HepG2 (cell line): ENCODE measurements at regions not wholly inside any gene's neighbourhood (a gene's known extent, or its start where the extent isn't known, plus 50 kb on each side); places are given as distances from the start of the nearest gene placed in this dataset.

Experiments
- ATAC-seq: fragments of 200-7000 bp; cut with Tn5 transposase; 3 replicates; pipeline ENCODE4 v1.9.1; 2020; ENCODE audit warnings: mild to moderate bottlenecking, moderate library complexity
- BruUV-seq: library from RNA; stranded (reverse); fragments of 400-500 nt; replicated peaks from 2 replicates; lab custom pipeline; 2021; lab: Mats Ljungman, UMichigan
- CTCF ChIA-PET: fragments of 300-600 bp; formaldehyde crosslinking; extraction: SDS; loops from one replicate; lab custom pipeline; 2021; ENCODE audit warnings: low total read pairs, inconsistent platforms, low intra/inter-chr PET ratio; lab: Yijun Ruan, JAX
- POLR2A ChIA-PET: fragments of 350-600 bp; sonication (Branson Sonifier 250); formaldehyde crosslinking; loops from one replicate; lab custom pipeline; 2020; ENCODE audit warnings: antibody characterized with exemption, inconsistent platforms; lab: Yijun Ruan, JAX
- DNase-seq: peaks from one replicate; pipeline ENCODE4 v3.0.0-alpha.2; 2015; ENCODE audit warnings: low spot score
- FAIRE-seq: peaks from 3 replicates; lab custom pipeline; 2011; peaks lifted over from hg19 to GRCh38; lab: Jason Lieb, UNC
- H2AFZ ChIP-seq: one replicate; pipeline ENCODE4 v1.6.1; 2011; ENCODE audit warnings: low read length, inconsistent platforms
- H3K27ac ChIP-seq: fragments of 300-600 bp; 3 replicates; pipeline ENCODE4 v1.8.0; 2011; ENCODE audit warnings: mixed run types, mild to moderate bottlenecking, mixed read lengths, low read length, inconsistent platforms; ENCODE audit not compliant: insufficient read depth; ENCODE audit errors: extremely low read length
- H3K27me3 ChIP-seq, 2 experiments: fragments of 200-600 bp in 1 of 2; 2 replicates in 1 of 2; 3 replicates in 1 of 2; pipeline versions ENCODE4 v1.6.0 to v1.8.0; 2011; ENCODE audit warnings: low read length in 2 of 2, mild to moderate bottlenecking in 2 of 2, moderate library complexity in 2 of 2, inconsistent platforms in 1 of 2; ENCODE audit not compliant: insufficient read depth in 2 of 2, control insufficient read depth in 1 of 2
- H3K36me3 ChIP-seq, 2 experiments: fragments of 200-600 bp in 1 of 2; replicated peaks in 1 of 2; 2 replicates in 1 of 2; 3 replicates in 1 of 2; pipeline versions ENCODE4 v1.5.1 to v1.8.0; 2011; ENCODE audit warnings: low read length in 2 of 2, inconsistent platforms in 1 of 2; ENCODE audit not compliant: insufficient read depth in 2 of 2, control insufficient read depth in 1 of 2
- H3K4me1 ChIP-seq: 2 replicates; pipeline ENCODE4 v1.5.1; 2012; ENCODE audit warnings: low read length, inconsistent platforms; ENCODE audit not compliant: insufficient read depth
- H3K4me2 ChIP-seq: 2 replicates; pipeline ENCODE4 v1.6.0; 2011; ENCODE audit warnings: low read depth, low read length, inconsistent platforms
- H3K4me3 ChIP-seq, 3 experiments: fragments of 200-600 bp in 1 of 3; sonication (generic), shearing (Covaris generic) in 1 of 3; replicated peaks in 1 of 3; 2 replicates each; pipeline ENCODE4 v1.5.1; 2011 to 2016; ENCODE audit warnings: low read length in 3 of 3, inconsistent platforms in 2 of 3, low read depth in 2 of 3, mild to moderate bottlenecking in 2 of 3, control low read depth in 1 of 3, mixed read lengths in 1 of 3; ENCODE audit not compliant: insufficient read depth in 1 of 3
- H3K79me2 ChIP-seq: one replicate; pipeline ENCODE4 v1.6.1; 2011; ENCODE audit warnings: low read length, inconsistent platforms; ENCODE audit not compliant: insufficient read depth
- H3K9ac ChIP-seq: 2 replicates; pipeline ENCODE4 v1.6.0; 2011; ENCODE audit warnings: mild to moderate bottlenecking, low read depth, low read length, inconsistent platforms; ENCODE audit not compliant: insufficient read depth
- H3K9me3 ChIP-seq: 2 replicates; pipeline ENCODE4 v1.5.1; 2012; ENCODE audit warnings: mild to moderate bottlenecking, low read length
- H4K20me1 ChIP-seq: 2 replicates; pipeline ENCODE4 v1.6.0; 2011; ENCODE audit warnings: inconsistent platforms, mild to moderate bottlenecking, low read length, moderate library complexity; ENCODE audit not compliant: insufficient read depth
- ATRX ChIP-seq: sonication (generic); formaldehyde crosslinking; IDR thresholded peaks from 2 replicates; pipeline ENCODE4 v1.4.0; 2020; ENCODE audit warnings: missing genetic modification reagents, borderline replicate concordance
- CBX5 ChIP-seq: sonication (generic); formaldehyde crosslinking; IDR thresholded peaks from 2 replicates; pipeline ENCODE4 v1.4.0; 2020; ENCODE audit warnings: missing genetic modification reagents, borderline replicate concordance
- DR1 ChIP-seq: sonication (generic); formaldehyde crosslinking; IDR thresholded peaks from 2 replicates; pipeline ENCODE4 v1.8.0; 2021; ENCODE audit warnings: mild to moderate bottlenecking, missing genetic modification reagents, inconsistent platforms
- ELF1 ChIP-seq: sonication (generic); formaldehyde crosslinking; IDR thresholded peaks from 2 replicates; pipeline ENCODE4 v1.4.0; 2020; ENCODE audit warnings: missing genetic modification reagents
- MTA3 ChIP-seq: sonication (generic); formaldehyde crosslinking; IDR thresholded peaks from 2 replicates; pipeline ENCODE4 v1.4.0; 2020; ENCODE audit warnings: missing genetic modification reagents
- NRL ChIP-seq: sonication (generic); formaldehyde crosslinking; IDR thresholded peaks from 2 replicates; pipeline ENCODE4 v1.5.0; 2020; ENCODE audit warnings: missing genetic modification reagents, mild to moderate bottlenecking, moderate library complexity, borderline replicate concordance
- SALL1 ChIP-seq: sonication (generic); formaldehyde crosslinking; IDR thresholded peaks from 2 replicates; pipeline ENCODE4 v1.8.0; 2022; ENCODE audit warnings: mild to moderate bottlenecking, missing genetic modification reagents
- SNRNP70 ChIP-seq: fragments of 200-400 bp; formaldehyde crosslinking; IDR thresholded peaks from 2 replicates; pipeline ENCODE4 v1.6.1; 2017; ENCODE audit warnings: mild to moderate bottlenecking, low read depth, low read length, moderate library complexity
- ZNF232 ChIP-seq: sonication (generic); formaldehyde crosslinking; IDR thresholded peaks from 2 replicates; pipeline ENCODE4 v1.4.0; 2020; ENCODE audit warnings: missing genetic modification reagents, borderline replicate concordance
- ZNF546 ChIP-seq: sonication (generic); formaldehyde crosslinking; conservative IDR thresholded peaks from 2 replicates; pipeline ENCODE4 v1.8.1; 2023; ENCODE audit warnings: mild to moderate bottlenecking, missing genetic modification reagents
- ZNF556 ChIP-seq: sonication (generic); formaldehyde crosslinking; IDR thresholded peaks from 2 replicates; pipeline ENCODE4 v1.4.0; 2020; ENCODE audit warnings: mild to moderate bottlenecking, missing genetic modification reagents, borderline replicate concordance
- ZNF564 ChIP-seq: sonication (generic); formaldehyde crosslinking; IDR thresholded peaks from 2 replicates; pipeline ENCODE4 v1.8.1; 2023; ENCODE audit warnings: mild to moderate bottlenecking, missing genetic modification reagents
- ZNF747 ChIP-seq: sonication (generic); formaldehyde crosslinking; IDR thresholded peaks from 2 replicates; pipeline ENCODE4 v1.8.1; 2023; ENCODE audit warnings: missing genetic modification reagents, mild to moderate bottlenecking, borderline replicate concordance
- WGBS: methylation state at CpG from one replicate; pipeline ENCODE4 v1.1.6; 2017; ENCODE audit warnings: low lambda C conversion rate; 5-methylcytosine and 5-hydroxymethylcytosine counted together
- in situ Hi-C: cut with HindIII; loops from 2 replicates; pipeline ENCODE4 v1.10.0; 2017; ENCODE audit warnings: low pct_unique_long_range_greater_than_20kb; ENCODE audit not compliant: extremely low pct_ligation_motif_present
- intact Hi-C: fragments of 100-400 bp; cut with micrococcal nuclease; formaldehyde crosslinking; loops from one replicate; pipeline ENCODE4 v1.10.0; 2022; ENCODE audit not compliant: unreplicated experiment
- TF ChIP-seq, protein P1 (sequence below): sonication (generic); formaldehyde crosslinking; IDR thresholded peaks from 2 replicates; pipeline ENCODE4 v1.5.1; 2020; ENCODE audit warnings: mild to moderate bottlenecking, moderate library complexity, missing genetic modification reagents

DNA sequence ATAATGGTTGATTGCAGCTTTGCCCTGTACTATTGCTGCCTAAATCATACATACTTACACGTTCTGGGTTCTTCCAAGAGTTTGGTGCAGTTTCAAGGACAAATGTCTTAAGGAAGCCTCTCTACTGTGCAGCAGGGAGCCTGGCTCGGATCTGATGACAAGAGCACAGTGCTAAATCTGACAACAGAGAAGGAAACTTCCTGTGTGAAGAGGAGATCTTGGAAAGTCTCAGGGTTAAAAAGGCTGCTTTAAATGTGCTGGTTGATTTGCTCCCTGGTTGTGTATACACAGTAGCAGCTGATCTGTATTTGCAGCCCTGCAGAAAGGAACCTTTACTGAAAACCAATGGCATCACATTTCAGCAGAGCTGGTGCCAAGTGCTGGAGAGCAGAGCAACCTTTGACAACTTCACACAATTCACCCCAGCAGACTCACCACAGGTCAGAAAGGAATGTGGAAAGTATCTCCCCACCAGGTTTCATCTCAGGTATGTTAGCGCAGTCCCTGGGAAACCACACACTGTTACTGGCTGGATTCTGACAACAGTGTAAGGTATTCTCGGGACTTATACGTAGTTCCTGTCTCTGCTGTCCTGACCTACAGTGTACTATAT lies 355.0 kb upstream of the ESRRG start:
- no peak for ATAC-seq
- H3K9me3 ChIP-seq, result no peaks in the 10 kb centered on the region
- no peaks in the 10 kb centered on the region for H4K20me1 ChIP-seq
- BruUV-seq, result no TSS peak
- H3K9ac ChIP-seq, result no peak overlapping the region
- TF ChIP-seq ELF1 (CRISPR knock-in tag) (no peak), ZNF564 (CRISPR knock-in tag) (no peak), SALL1 (CRISPR knock-in tag) (no peak), SNRNP70 (no peak), ZNF747 (CRISPR knock-in tag) (no peak), ZNF556 (CRISPR knock-in tag) (no peak), MTA3 (CRISPR knock-in tag) (no peak), ZNF232 (no peak), DR1 (CRISPR knock-in tag) (no peak), ATRX (CRISPR knock-in tag) (no peak), NRL (CRISPR knock-in tag) (no peak), ZNF546 (CRISPR knock-in tag) (no peak), CBX5 (CRISPR knock-in tag) (no peak)
- TF ChIP-seq, protein P1, sequence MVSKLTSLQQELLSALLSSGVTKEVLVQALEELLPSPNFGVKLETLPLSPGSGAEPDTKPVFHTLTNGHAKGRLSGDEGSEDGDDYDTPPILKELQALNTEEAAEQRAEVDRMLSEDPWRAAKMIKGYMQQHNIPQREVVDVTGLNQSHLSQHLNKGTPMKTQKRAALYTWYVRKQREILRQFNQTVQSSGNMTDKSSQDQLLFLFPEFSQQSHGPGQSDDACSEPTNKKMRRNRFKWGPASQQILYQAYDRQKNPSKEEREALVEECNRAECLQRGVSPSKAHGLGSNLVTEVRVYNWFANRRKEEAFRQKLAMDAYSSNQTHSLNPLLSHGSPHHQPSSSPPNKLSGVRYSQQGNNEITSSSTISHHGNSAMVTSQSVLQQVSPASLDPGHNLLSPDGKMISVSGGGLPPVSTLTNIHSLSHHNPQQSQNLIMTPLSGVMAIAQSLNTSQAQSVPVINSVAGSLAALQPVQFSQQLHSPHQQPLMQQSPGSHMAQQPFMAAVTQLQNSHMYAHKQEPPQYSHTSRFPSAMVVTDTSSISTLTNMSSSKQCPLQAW (CRISPR knock-in tag), result no peak
- WGBS, result 10% methylated on average over 3 of the region's 5 CpGs
- no peak overlapping the region for H3K4me2 ChIP-seq
- H2AFZ ChIP-seq, result no peak overlapping the region
- ChIA-PET POLR2A (no interaction called here), CTCF (no interaction called here)
- intact Hi-C loops (no loop called here), in situ Hi-C loops (no loop called here)
- H3K36me3 ChIP-seq, result no peaks in the 10 kb centered on the region
- no peaks in the 10 kb centered on the region for H3K4me1 ChIP-seq
- no peak for DNase-seq
- no peak for FAIRE-seq
- H3K27ac ChIP-seq, result no peak overlapping the region
- no peaks in the 10 kb centered on the region for H3K79me2 ChIP-seq
- no peaks in the 10 kb centered on the region for H3K27me3 ChIP-seq
- H3K4me3 ChIP-seq, result no peak overlapping the region
